ENCODE measurements at regions not wholly inside any gene's neighbourhood (a gene's known extent, or its start where the extent isn't known, plus 50 kb on each side); places are given as distances from the start of the nearest gene placed in this dataset.

DNA sequence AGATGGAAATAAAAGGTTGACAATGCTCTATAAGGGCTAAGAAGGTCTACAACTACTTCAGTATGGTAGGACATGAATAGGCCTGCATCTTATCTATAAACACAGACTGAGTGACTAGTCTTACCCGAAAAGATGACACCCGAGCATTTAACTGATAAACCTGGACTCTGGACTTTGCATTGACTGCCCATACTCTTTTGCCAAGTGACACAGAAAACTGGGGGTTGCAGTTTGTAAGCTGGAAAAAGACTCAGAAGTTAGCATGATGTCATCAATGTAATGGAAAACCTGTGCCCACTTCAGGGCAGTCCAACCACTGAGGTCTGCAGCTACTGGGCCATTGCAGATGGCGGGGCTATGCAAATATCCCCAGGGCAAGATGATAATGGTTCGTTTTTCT is 258.3 kb upstream of the NEGR1 start:
- no peak for TF ChIP-seq CTCF (IDR thresholded peaks at IDR 0.05)
- TF ChIP-seq POLR2A (IDR thresholded peaks at IDR 0.05), result no peak

All from testis (tissue), 2 donors.